HG03025 (cell line): ENCODE measurements at regions not wholly inside any gene's neighbourhood (a gene's known extent, or its start where the extent isn't known, plus 50 kb on each side); places are given as distances from the start of the nearest gene placed in this dataset.

ENCODE experiments used
- ATAC-seq: cut with Tn5 transposase; IDR thresholded peaks from one replicate; pipeline ENCODE4 v1.9.1; 2021; ENCODE audit warnings: mild to moderate bottlenecking, moderate library complexity; ENCODE audit not compliant: unreplicated experiment, low FRiP score

DNA sequence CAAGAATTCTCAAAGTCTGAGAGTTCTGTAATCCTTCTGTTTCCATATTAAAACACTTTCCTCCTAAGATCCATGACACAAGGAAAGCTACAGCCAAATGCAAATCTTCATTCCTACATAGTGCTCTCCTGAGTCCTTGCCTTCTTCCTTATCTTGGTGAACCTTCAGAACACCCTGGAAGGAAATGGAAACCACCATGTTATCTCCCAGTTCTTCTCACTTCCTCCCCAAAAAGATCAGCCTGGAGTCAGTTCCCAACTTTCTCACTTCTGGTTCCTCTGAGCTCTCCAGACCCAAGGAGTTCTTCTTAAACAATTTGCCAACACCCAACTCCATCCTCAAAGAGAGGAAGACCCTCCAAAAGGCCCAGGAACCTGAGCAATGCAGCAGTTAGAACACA lies 193.3 kb upstream of the CCN2 start:
- no peak for ATAC-seq

DNA sequence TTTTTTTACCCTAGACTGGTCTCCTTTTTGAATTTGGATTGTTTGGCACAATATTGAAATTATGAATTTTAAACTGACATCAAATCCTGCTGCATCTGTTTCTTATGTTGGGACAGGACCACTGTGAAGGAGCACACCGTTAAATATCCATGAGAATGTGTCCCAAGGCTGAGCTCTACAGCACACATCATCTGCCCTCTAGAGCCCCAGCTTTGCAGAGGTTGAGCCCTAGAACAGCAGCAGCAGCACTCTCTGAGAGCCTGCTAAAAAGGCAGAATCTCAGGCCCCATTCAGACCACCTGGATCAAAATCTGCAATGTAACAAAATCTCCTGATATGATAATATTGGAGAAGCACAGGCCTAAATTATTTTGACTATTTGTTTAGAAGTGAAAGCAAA lies 192.1 kb upstream of the CCN2 start:
- no peak for ATAC-seq

DNA sequence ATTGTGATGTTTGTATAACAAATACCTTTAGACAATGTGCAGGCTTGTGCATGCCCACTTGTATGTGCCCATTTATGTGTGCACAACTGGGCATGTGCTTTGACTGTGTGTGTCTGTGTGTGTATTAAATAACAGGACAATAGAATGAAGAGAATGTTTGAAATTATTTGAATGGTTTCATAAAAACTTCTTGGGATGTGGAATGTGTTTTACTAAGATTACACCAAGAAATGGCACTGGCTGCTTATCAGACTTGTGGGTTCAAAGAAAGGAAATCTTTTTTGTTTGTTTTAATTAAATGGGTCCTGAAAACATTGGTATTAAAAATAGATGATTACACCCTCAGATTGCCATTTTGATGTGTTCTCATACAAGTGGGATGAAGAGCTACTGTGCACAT lies 191.6 kb upstream of the CCN2 start:
- no peak for ATAC-seq

DNA sequence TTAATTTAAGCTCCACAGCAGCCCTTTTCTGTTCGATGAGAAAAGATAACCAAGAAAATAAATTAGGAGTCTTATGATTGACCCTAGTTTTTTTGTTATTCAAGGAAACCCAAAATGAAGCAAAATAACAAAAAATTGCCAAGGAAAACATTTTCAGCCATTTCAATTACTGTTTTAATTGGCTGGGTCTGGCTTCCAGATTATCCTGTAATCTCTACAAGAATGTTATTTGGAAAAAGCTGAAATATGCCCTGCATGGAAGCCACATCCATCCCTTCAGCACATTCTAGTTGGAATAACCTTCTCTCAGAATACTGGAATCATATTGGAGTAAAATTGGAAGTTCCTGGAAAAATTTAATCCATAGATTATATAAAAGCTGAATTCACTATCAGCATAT lies 191.1 kb upstream of the CCN2 start:
- ATAC-seq, result no peak

DNA sequence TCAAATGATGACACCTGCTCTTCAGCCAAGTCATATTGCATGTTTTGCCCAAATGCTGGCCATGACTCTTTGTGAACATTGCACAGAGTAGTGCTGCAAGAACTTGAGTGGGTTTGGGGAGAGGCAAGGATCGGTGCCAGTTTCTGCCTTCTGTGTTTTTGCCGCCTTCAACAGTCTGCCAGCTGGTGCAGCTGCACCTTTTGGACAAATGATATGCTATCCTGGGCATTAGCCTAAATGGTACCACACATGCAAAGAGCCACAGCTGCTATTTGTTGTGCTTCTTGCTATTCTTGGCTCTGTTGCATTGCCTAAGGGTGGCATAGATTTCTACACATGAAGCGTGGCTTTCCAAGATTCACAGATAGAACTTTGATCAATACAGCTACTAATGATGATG lies 189.0 kb upstream of the CCN2 start:
- ATAC-seq, result no peak

DNA sequence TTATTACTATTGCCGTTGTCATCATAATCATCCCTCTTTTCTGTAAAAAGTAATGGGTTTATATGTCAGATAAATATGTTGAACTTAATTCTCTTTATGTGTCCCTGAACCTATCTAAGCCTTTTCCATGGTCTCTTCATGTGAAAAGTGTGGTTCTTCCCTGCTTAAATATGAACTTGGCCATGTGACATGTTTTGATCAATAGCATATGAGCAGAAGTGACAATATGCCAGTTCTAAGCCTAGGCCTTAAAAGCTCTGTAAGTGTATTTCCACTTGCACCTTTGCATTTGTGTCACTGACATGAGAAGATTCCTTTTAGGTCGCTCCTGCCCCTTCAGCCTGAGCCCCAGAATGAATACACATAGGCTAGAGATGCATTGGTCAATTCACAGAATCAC lies 188.4 kb upstream of the CCN2 start:
- no peak for ATAC-seq

DNA sequence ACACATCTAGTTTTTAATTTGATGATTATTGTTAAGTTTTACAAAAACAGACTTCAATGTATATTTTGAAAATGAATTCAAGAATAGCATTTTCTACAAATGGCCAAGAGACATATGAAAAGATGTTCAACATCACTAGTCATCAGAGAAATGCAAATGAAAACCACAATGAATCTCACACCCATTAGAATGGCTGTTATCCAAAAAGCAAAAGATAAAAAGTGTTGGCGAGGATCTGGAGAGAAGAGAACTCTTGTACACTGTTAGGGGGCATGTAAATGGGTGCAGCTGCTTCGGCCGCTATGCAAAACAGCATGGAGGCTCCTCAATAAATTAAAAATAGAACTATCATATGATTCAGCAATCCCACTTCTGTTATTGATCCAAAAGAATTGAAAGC lies 185.8 kb upstream of the CCN2 start:
- no peak for ATAC-seq

DNA sequence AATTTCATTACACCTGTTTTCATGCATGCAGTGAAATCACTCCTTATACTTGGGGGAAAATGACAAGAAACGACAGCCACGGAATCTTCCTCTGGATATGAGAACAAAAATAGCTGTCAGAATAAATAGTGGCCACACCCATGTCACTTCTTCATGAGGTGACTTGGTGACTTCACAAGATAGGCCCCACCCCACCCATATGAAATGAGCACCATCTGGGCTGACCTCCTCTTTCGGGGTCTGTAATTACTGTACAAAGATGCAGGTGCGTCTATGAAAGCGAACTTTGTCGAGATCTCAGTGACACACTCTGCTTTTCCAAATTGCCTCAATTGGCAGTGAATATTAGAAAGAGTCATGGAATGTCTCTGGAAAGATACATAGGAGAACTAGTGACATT lies 184.2 kb upstream of the CCN2 start:
- no peak for ATAC-seq

DNA sequence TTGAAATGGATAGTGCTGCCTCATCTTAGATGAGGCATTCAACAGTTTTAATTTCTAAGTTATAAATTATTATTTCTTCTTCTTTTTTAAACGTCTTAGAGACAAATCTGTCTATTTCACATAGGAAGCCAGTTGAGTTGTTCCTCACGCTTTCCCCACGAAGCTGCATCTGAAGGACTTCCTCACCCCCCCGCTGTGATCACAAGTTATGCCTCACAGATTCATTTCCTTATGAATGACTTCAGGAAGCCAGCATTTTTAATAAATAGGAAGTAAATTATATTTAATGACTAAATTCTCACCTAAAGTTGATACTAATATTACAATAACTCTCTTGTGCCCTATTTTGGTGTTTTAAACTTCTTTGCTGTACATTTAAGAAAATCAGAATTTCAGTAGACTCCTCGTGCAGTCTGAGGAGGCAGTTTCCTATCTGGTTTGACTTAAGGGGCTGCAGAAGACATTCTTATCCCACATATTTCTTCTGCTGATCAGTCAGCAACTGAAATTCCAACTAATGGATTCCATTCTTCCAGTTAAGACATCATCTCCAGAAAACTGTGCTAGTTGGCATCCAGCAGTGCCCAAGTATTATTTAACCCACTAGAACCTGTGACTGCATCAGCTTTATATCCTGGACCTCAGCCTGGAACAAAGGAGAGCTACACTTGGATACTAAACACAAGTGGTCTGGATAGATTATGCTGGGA lies 182.7 kb upstream of the CCN2 start:
- no peak for ATAC-seq

DNA sequence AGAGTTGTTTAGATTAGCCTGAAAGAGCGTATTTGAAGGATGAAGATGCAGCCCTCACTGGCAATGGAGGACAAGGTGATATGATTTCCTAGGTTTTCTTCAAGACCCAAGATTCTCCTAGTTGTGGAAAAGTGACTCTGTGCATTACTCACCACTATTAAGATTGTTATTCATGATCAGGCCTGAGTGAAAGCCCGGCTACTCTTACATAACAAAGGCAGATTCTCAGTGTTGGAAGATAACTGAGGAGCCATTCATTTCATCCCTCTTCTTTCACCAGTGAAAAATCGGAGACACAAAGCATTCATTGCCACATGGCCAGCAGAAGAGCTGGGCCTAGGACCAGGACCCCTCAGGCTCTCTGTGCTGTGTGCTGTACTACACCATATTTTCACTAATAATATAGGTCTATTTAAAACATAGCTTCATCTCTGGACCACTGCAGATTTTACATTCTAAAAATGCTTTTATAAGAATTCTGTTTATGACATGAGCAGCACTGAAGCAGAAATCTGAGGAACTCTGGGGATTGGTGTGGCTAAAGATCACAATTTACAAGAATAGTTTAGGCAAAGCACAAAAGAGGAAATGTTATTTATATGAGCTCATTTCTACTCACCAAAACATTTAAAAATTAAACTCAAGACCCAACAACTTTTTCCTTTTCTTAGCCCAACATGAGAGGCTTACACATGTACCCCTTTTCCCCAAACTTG lies 181.9 kb upstream of the CCN2 start:
- ATAC-seq, result no peak

DNA sequence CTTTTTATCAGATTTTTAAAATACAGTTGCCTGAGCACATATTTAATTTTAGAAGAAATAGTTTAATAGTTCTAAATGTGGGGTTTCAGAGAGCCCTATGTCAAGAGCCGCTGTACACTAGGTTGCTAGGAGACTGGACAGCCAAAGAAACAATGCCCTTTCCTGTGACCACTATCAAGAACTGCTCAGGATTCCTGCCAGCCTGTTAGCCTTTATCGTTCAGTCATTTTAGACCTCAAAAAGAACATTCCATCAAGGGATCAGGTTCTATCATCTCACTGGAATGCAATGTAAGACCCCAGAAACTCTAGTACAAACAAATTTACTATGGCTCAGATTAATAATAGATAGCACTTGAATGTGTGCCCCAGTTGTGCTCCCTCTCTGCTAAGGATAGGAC lies 181.2 kb upstream of the CCN2 start:
- no peak for ATAC-seq

DNA sequence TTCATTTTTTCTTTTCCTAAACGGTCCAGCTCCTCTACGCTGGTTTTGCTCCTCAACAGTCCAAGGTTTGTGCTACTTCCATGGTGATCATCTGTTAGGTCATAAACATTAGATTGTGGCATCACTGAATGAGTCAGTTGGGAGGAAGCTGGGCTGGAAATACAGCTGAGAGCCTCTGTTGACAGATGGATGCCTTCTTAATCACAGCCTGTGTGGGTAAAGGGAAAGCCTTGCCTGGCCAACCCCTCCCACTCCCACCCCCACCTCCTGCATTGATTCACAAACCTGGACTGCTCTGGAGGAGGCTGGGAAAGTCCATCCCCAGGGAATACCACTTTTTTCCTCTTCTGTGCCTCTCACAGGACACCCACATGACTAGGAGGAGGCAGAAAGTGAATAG lies 180.6 kb upstream of the CCN2 start:
- ATAC-seq, result no peak

DNA sequence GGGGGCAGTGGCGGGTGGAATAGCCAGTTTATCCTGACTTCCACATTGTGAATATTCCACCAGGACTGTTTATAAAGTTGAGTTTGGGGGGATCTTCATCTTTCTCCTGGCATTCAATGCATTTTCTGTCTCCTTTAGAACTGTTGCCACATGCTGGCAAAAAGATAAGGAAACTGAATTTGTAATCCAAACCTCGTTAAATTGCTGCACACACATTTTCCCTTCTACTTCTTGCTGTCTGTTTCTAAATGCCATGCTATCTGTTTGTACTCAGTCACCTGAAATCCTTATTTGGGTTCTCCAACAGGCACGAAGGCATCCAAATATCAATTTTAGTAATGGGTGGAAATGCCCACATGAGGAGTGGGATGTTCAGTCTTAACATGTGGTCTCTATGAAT lies 180.2 kb upstream of the CCN2 start:
- no peak for ATAC-seq

DNA sequence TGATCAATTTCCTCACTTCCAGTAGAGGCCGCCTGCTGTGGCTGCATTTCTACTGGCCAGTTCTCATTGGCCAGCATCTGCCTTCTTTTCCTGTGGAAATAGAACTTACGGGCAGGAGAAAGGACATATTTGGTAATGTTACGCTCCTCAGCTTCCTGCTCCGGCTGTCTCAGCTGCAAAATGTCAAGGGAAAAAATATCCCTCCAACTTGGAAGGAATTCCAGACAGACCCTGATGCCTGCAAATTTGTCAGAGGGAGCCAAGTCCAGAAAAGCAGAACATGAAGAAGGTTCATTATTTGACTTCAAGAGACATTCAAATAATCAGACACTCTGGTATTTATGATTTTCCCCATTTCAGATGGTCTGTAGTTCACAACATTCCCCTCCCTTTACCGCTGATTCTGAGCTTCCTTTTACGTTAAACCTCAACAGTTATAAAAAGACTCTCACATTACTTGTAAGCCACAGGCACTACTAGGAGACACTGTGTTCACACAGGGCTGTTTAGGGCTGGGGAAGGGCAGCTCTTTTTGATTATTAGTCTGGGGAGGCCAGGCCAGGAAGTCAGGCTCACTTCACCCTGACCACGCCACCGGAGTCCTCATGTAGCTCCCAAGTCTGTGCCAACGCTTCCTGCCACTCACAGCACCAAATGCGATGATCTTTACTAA lies 179.6 kb upstream of the CCN2 start:
- no peak for ATAC-seq

DNA sequence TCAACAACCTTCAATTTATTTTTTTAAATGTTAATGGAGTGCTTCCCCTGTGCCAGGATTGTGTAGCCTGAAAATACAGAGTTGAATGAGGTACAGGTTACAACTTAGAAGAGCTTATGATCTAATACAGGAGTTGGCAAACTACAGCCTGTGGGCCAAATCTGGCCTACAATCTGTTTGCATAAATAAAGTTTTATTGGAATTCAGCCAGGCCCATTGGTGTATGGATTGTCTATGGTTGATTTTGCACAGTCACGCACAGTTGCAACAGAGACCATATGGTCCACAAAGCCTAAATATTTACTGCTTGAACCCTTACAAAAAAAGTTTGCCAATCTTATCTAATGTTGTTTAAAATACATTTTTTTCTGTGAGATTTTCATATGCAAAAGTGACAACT lies 177.3 kb upstream of the CCN2 start:
- ATAC-seq, result no peak

DNA sequence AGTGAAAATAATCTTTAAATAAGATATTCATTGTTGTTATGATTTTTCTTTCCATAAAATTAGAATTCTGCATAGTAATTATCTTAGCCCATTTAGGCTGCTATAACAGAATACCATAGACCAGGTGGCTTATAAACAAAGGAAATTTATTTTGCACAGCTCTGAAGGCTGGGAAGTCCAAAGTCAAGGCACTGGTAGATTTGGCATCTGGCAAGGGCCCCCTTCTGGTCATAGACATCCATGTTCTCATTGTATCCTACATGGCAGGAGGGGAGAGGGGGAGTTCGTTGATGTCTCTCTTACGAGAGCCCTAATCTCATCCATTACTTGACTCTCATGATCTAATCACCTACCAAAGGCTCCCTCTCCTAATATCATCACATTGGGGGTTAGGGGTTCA lies 175.0 kb upstream of the CCN2 start:
- ATAC-seq, result no peak

DNA sequence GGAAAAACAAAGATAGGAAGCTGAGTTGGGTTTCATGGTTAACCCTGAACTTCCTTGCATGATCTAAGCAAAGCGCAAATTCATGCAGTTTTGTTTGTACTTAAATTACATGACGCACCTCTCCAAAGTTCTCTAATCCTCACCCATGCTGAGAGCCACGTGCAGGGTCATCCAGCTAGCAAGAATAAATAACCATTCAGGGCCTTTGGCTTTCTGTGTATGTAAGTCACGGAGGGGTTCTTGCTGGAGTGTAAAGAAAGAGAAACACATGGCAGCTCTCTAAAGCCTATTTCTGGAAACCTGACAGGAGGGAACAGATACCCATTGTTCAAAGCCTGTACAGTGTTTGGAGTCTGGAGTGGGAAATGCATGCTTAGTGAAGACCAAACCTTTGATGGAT lies 171.7 kb upstream of the CCN2 start:
- no peak for ATAC-seq

DNA sequence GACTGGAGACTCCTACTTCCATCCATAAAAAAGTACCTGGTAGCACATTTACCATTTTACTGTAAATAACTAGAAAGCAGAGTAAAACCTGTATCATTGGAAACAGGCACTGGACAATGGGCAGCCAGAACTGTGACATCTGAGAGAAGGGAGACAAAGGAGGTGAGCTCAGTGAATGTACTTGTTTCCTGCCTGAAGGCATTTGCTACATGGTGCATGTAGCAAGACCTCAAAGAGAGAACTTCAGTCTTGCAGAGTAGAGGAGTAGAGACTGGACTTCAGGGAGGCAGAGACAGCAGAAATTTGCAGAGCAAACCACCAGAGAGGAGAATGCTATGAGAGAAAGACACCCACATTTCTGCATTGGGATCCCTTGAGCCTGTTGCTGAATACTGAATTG lies 171.0 kb upstream of the CCN2 start:
- no peak for ATAC-seq

DNA sequence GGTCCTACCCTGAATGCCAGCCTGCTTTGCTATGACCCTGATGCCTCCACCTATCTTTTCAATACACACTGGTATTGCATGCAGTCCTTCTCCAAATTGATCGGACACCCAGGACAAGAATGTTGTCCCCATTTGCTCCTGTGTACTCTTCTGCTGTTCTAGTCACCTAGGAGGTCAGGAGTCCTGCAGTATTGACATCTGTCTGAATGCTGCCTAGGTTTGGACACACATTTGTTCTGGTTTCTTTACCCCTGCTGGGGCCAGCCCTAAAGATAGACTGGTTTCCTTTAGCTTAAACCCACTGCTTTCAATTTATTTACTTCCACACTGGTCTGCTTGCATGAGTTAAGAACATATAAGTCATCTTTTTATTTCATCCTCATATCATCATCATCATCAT lies 167.0 kb upstream of the CCN2 start:
- ATAC-seq, result no peak

DNA sequence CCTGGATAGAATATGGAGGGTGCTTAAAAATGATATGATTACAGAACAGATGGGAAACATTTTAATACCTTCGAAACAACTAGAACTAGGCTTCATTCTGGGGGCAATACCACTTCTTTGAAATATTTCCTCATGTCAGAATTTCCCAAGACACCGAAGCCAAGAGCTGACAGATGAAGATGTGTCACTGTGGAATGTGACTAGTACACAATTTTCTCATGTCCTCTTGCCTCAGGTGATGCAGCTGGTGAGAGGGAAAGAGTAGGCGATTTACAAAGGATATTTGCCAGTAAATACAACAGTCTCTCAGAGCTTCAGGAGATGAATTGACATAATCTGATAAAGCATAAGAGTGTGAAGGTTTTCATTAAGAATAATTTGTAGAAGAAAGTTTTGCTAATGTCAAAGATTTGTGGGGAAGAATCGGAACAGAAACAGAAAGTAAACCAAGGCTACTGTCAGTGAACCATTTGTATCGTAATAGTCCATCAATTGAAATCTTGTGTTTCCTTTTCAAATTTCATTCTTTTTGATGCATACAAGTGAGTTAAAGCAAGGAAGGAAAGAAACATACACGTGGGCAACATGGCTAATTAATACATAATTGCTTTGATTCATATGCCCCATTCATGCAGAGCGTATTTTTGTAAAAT lies 164.7 kb upstream of the CCN2 start:
- no peak for ATAC-seq

DNA sequence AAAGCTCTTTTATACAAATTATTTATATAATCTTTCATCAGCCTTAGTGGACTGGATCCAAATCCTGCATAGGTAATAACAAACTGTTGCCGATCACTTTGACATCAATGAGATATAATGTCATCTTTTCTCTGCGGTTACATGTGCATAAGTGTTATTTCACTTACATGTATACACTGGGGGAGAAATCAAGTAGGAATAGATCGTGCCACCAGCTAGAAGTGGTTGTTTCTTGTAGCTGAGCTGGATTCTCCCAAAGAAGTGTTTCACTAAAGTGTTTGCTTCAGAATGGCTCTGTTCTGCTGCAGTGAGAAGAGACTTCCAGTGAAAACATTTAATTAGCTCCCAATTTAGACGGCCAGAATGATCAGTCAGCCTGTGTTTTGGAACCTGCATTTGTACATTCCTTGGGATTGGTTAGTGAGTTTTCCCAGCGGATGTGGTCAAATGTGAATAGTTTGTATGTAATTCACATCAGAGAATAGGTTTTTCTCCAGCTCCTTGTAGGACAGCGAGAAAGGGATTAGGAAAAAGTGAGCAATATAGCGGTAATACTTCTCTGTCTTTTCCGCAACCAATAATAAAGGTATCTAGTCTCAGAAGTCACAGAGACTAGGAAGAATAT lies 163.1 kb upstream of the CCN2 start:
- ATAC-seq, result no peak
